H1 (cell line): ENCODE measurements at regions not wholly inside any gene's neighbourhood (a gene's known extent, or its start where the extent isn't known, plus 50 kb on each side); places are given as distances from the start of the nearest gene placed in this dataset.

Experiments used
- CTCF ChIA-PET: fragments of 300-600 bp; sonication (Branson Sonifier 250); formaldehyde crosslinking; loops from one replicate; lab custom pipeline; 2021; ENCODE audit not compliant: partially characterized antibody; lab: Charles Lee
- POLR2A ChIA-PET: fragments of 300-600 bp; sonication (Branson Sonifier 250); formaldehyde crosslinking; loops from one replicate; lab custom pipeline; 2021; ENCODE audit warnings: inconsistent platforms; ENCODE audit not compliant: partially characterized antibody; lab: Charles Lee
- DNase-seq, 2 experiments: peaks; one replicate each; pipeline versions ENCODE4 v3.0.0 to v3.0.0-alpha.2; 2010 to 2022; ENCODE audit warnings: low spot score in 2 of 2, low read depth in 1 of 2, mixed read lengths in 1 of 2
- FAIRE-seq: peaks from 2 replicates; lab custom pipeline; 2011; peaks lifted over from hg19 to GRCh38; lab: Jason Lieb, UNC
- H2AFZ ChIP-seq: 2 replicates; pipeline ENCODE4 v1.8.1; 2012; ENCODE audit warnings: low read length, inconsistent platforms
- H2AK5ac ChIP-seq: 2 replicates; pipeline ENCODE4 v1.6.1; 2013; ENCODE audit warnings: low read depth, low read length
- H2BK120ac ChIP-seq: replicated peaks from 2 replicates; pipeline ENCODE3; 2013; ENCODE audit warnings: low read depth, low read length, inconsistent platforms
- H2BK12ac ChIP-seq: 2 replicates; pipeline ENCODE4 v1.6.1; 2013; ENCODE audit warnings: low read depth, low read length
- H2BK15ac ChIP-seq: 2 replicates; pipeline ENCODE4 v1.6.1; 2013; ENCODE audit warnings: low read length
- H2BK20ac ChIP-seq: 2 replicates; pipeline ENCODE4 v1.6.1; 2013; ENCODE audit warnings: low read length
- H2BK5ac ChIP-seq: 2 replicates; pipeline ENCODE4 v1.6.1; 2013; ENCODE audit warnings: low read depth, low read length
- H3K14ac ChIP-seq: 2 replicates; pipeline ENCODE4 v1.6.1; 2013; ENCODE audit warnings: inconsistent platforms; ENCODE audit not compliant: insufficient read length
- H3K18ac ChIP-seq: 2 replicates; pipeline ENCODE4 v1.6.1; 2013; ENCODE audit warnings: low read length; ENCODE audit errors: extremely low read depth
- H3K23ac ChIP-seq: 2 replicates; pipeline ENCODE4 v1.6.1; 2013; ENCODE audit warnings: inconsistent platforms; ENCODE audit not compliant: insufficient read length
- H3K23me2 ChIP-seq: 2 replicates; pipeline ENCODE4 v1.6.1; 2013; ENCODE audit warnings: low read depth, low read length
- H3K27ac ChIP-seq: 2 replicates; pipeline ENCODE4 v1.6.1; 2011; ENCODE audit warnings: low read depth, low read length, inconsistent platforms
- H3K27me3 ChIP-seq, 4 experiments: replicated peaks in 1 of 4; 1 replicate in 1 of 4; 2 replicates in 3 of 4; pipeline versions ENCODE4 v1.6.1 to v1.8.1; 2011 to 2013; ENCODE audit warnings: low read length in 3 of 4, mild to moderate bottlenecking in 3 of 4, inconsistent platforms in 2 of 4, mixed read lengths in 2 of 4, moderate library complexity in 1 of 4; ENCODE audit not compliant: control insufficient read depth in 3 of 4, insufficient read depth in 3 of 4; ENCODE audit errors: extremely low read depth in 1 of 4
- H3K36me3 ChIP-seq, 4 experiments: 2 replicates each; pipeline versions ENCODE4 v1.6.1 to v1.8.1; 2011 to 2013; ENCODE audit warnings: mild to moderate bottlenecking in 4 of 4, low read length in 3 of 4, moderate library complexity in 2 of 4, control low read depth in 1 of 4, inconsistent platforms in 1 of 4; ENCODE audit not compliant: insufficient read depth in 4 of 4, control insufficient read depth in 2 of 4
- H3K4ac ChIP-seq: replicated peaks from 2 replicates; pipeline ENCODE3; 2013; ENCODE audit warnings: low read length, low read depth, mixed read lengths, inconsistent platforms; ENCODE audit not compliant: insufficient read length
- H3K4me1 ChIP-seq, 4 experiments: replicated peaks in 1 of 4; 1 replicate in 1 of 4; 2 replicates in 3 of 4; pipeline versions ENCODE4 v1.6.1 to v1.8.1; 2011 to 2013; ENCODE audit warnings: low read length in 3 of 4, inconsistent platforms in 2 of 4, mixed read lengths in 1 of 4; ENCODE audit not compliant: insufficient read depth in 4 of 4, control insufficient read depth in 3 of 4
- H3K4me2 ChIP-seq, 2 experiments: 2 replicates each; pipeline versions ENCODE4 v1.6.1 to v1.8.1; 2011 to 2013; ENCODE audit warnings: low read depth in 2 of 2, low read length in 2 of 2, control low read depth in 1 of 2, inconsistent platforms in 1 of 2, mild to moderate bottlenecking in 1 of 2; ENCODE audit not compliant: insufficient read depth in 1 of 2
- H3K4me3 ChIP-seq, 4 experiments: fragments of 200-600, 300-600 bp in 1 of 4; sonication (generic), shearing (Covaris generic), sonication (Bioruptor Twin) in 1 of 4; 2 replicates each; pipeline versions ENCODE4 v1.5.1 to v1.8.1; 2011 to 2016; ENCODE audit warnings: low read length in 4 of 4, low read depth in 3 of 4, control low read depth in 2 of 4, inconsistent platforms in 2 of 4, mild to moderate bottlenecking in 2 of 4, mixed read lengths in 1 of 4, moderate library complexity in 1 of 4; ENCODE audit not compliant: insufficient read depth in 2 of 4; ENCODE audit errors: extremely low read depth in 1 of 4
- H3K56ac ChIP-seq: replicated peaks from 2 replicates; pipeline ENCODE3; 2013; ENCODE audit warnings: low read depth, mild to moderate bottlenecking, mixed read lengths, low read length, inconsistent platforms; ENCODE audit not compliant: insufficient read length
- H3K79me1 ChIP-seq: 2 replicates; pipeline ENCODE4 v1.6.1; 2013; ENCODE audit warnings: low read depth, low read length, control low read depth
- H3K79me2 ChIP-seq, 2 experiments: 2 replicates each; pipeline versions ENCODE4 v1.6.1 to v1.8.1; 2012 to 2013; ENCODE audit warnings: low read length in 2 of 2, mild to moderate bottlenecking in 2 of 2, inconsistent platforms in 1 of 2; ENCODE audit not compliant: insufficient read depth in 2 of 2, control insufficient read depth in 1 of 2
- H3K9ac ChIP-seq, 4 experiments: replicated peaks in 1 of 4; 1 replicate in 1 of 4; 2 replicates in 3 of 4; pipeline versions ENCODE4 v1.6.1 to v1.8.1; 2011 to 2013; ENCODE audit warnings: low read depth in 3 of 4, low read length in 3 of 4, control low read depth in 2 of 4, mild to moderate bottlenecking in 2 of 4, moderate library complexity in 2 of 4, inconsistent platforms in 1 of 4; ENCODE audit errors: extremely low read depth in 1 of 4
- H3K9me3 ChIP-seq, 2 experiments: 2 replicates each; pipeline versions ENCODE4 v1.6.1 to v1.8.1; 2012 to 2013; ENCODE audit warnings: mild to moderate bottlenecking in 2 of 2, moderate library complexity in 2 of 2, control low read depth in 1 of 2, inconsistent platforms in 1 of 2, low read depth in 1 of 2, low read length in 1 of 2, mixed read lengths in 1 of 2; ENCODE audit not compliant: insufficient read depth in 2 of 2
- H4K20me1 ChIP-seq, 2 experiments: replicated peaks in 1 of 2; 2 replicates each; pipeline versions ENCODE3 to v1.8.1; 2011 to 2013; ENCODE audit warnings: inconsistent platforms in 2 of 2, low read length in 2 of 2, mild to moderate bottlenecking in 1 of 2; ENCODE audit not compliant: insufficient read depth in 2 of 2, control insufficient read depth in 1 of 2
- H4K5ac ChIP-seq: 2 replicates; pipeline ENCODE4 v1.6.1; 2013; ENCODE audit warnings: low read length, low read depth, mixed read lengths, inconsistent platforms; ENCODE audit not compliant: insufficient read length
- H4K8ac ChIP-seq: 2 replicates; pipeline ENCODE4 v1.8.0; 2013; ENCODE audit warnings: mild to moderate bottlenecking, moderate library complexity, low read length, inconsistent platforms; ENCODE audit not compliant: insufficient read depth; ENCODE audit errors: extremely low read depth
- H4K91ac ChIP-seq: replicated peaks from 2 replicates; pipeline ENCODE3; 2013; ENCODE audit warnings: low read length, mixed read lengths, inconsistent platforms; ENCODE audit not compliant: insufficient read length
- CBX8 ChIP-seq: fragments of 300-800, 300-1000 bp; sonication (generic); IDR thresholded peaks from 2 replicates; pipeline ENCODE4 v1.7.1; 2016; ENCODE audit warnings: low read depth, low read length, borderline replicate concordance
- CTBP2 ChIP-seq: IDR thresholded peaks from 2 replicates; pipeline ENCODE4 v1.7.0; 2011; ENCODE audit warnings: borderline replicate concordance, mild to moderate bottlenecking, moderate library complexity, mixed read lengths, low read length; ENCODE audit not compliant: insufficient read depth, insufficient read length
- JUND ChIP-seq: IDR thresholded peaks from 2 replicates; pipeline ENCODE4 v1.6.1; 2011; ENCODE audit warnings: mild to moderate bottlenecking, improper control_type of control experiment, low read length
- KDM1A ChIP-seq: fragments of 200-600, 300-600 bp; sonication (generic); IDR thresholded peaks from 2 replicates; pipeline ENCODE4 v1.7.1; 2016; ENCODE audit warnings: mild to moderate bottlenecking, low read length, borderline replicate concordance
- SAP30 ChIP-seq: fragments of 300-600 bp; sonication (generic); IDR thresholded peaks from 2 replicates; pipeline ENCODE4 v1.7.1; 2012; ENCODE audit warnings: low read length, moderate library complexity, mild to moderate bottlenecking, inconsistent platforms; ENCODE audit not compliant: insufficient read depth, insufficient replicate concordance
- SIN3A ChIP-seq, 2 experiments: IDR thresholded peaks in 1 of 2; conservative IDR thresholded peaks in 1 of 2; 2 replicates each; pipeline ENCODE4 v1.6.1; 2011 to 2012; ENCODE audit warnings: low read length in 2 of 2, improper control_type of control experiment in 1 of 2, low read depth in 1 of 2, mild to moderate bottlenecking in 1 of 2
- SIX5 ChIP-seq: IDR thresholded peaks from 2 replicates; pipeline ENCODE4 v1.6.1; 2011; ENCODE audit warnings: mild to moderate bottlenecking, low read depth, low read length
- SRF ChIP-seq: IDR thresholded peaks from 2 replicates; pipeline ENCODE4 v1.6.1; 2011; ENCODE audit warnings: mild to moderate bottlenecking, low read depth, low read length, moderate library complexity
- WGBS, 2 experiments: shearing (Covaris generic) in 1 of 2; methylation state at CpG; one replicate each; pipeline versions ENCODE4 v1.1.6 to v1.1.7; 2013 to 2015; ENCODE audit warnings: low lambda C conversion rate in 2 of 2, mixed read lengths in 2 of 2, inconsistent platforms in 1 of 2, low coverage in 1 of 2, missing lambda C conversion rate in 1 of 2; ENCODE audit not compliant: insufficient replicate concordance in 2 of 2, insufficient coverage in 1 of 2, insufficient read length in 1 of 2; ENCODE audit errors: extremely low coverage in 1 of 2, missing lambda C conversion rate in 1 of 2; 5-methylcytosine and 5-hydroxymethylcytosine counted together
- TF ChIP-seq, protein P1 (sequence below): IDR thresholded peaks from 2 replicates; pipeline ENCODE4 v1.6.1; 2012; ENCODE audit warnings: low read length, inconsistent platforms

DNA sequence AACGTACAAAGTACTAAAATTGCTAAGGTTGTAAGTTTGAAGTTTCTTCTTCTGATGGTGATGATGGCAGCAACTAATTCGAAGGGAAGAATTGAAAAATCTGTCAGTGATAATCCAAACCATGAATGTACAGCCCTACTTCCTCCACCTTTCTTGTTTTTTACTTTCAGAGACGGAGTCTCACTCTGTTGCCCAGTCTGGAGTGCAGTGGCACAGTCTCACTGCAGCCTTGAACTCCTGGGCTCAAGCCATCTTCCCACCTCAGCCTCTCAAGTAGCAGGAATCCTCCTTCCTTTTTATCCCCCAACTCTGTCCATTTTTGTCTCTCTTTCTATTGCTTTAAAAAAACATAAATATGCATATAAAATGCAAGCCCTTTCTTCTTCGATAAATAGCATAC, 112.3 kb upstream of the SOX21 start:
- no peak for FAIRE-seq
- no peaks in the 10 kb centered on the region for H3K79me1 ChIP-seq
- 91 to 100% methylated on average over 1 to 4 of the region's 4 CpGs for WGBS, 2 experiments

More for the DNA sequence above, 112.3 kb upstream of the SOX21 start:
- H3K23ac ChIP-seq = no peak overlapping the region
- POLR2A ChIA-PET = interaction anchor here (1.2 kb wide), 1 partner anchor 14 kb away, joined by 3 read pairs; no protein-coding TSS in a partner anchor
- TF ChIP-seq CTBP2 (no peak), SAP30 (no peak), JUND (no peak), CBX8 (no peak), SIN3A (conservative IDR thresholded peaks at IDR 0.05 in 1 of 2, IDR thresholded peaks at IDR 0.05 in 1 of 2; ENCODE audit: low read depth in 1 of 2, low read length in 2 of 2) (no peak), SIX5 (no peak), SRF (no peak), KDM1A (no peak)
- TF ChIP-seq, protein P1, sequence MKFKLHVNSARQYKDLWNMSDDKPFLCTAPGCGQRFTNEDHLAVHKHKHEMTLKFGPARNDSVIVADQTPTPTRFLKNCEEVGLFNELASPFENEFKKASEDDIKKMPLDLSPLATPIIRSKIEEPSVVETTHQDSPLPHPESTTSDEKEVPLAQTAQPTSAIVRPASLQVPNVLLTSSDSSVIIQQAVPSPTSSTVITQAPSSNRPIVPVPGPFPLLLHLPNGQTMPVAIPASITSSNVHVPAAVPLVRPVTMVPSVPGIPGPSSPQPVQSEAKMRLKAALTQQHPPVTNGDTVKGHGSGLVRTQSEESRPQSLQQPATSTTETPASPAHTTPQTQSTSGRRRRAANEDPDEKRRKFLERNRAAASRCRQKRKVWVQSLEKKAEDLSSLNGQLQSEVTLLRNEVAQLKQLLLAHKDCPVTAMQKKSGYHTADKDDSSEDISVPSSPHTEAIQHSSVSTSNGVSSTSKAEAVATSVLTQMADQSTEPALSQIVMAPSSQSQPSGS = no peak
- TF ChIP-seq, all 59 proteins: peak for 0
- Histone ChIP-seq H3K27ac (no peak overlapping the region), H4K91ac (peak overlapping the region; percentile 38), H2BK5ac (no peak overlapping the region), H4K20me1 (no peaks in the 10 kb centered on the region), H3K9me3 (no peaks in the 10 kb centered on the region), H2BK120ac (peak overlapping the region; percentile 7), H3K36me3 (no peaks in the 10 kb centered on the region), H3K18ac (no peak overlapping the region), H3K4me3 (no peak overlapping the region), H2AFZ (no peak overlapping the region), H2BK15ac (no peak overlapping the region), H3K27me3 (no peaks in the 10 kb centered on the region), H3K79me2 (no peaks in the 10 kb centered on the region), H3K56ac (no peak overlapping the region), H2AK5ac (no peak overlapping the region), H3K14ac (no peak overlapping the region), H3K4ac (no peak overlapping the region), H3K23me2 (no peaks in the 10 kb centered on the region; the same call in 1 of the 2 replicates), H4K8ac (no peak overlapping the region), H2BK12ac (peak overlapping the region; percentile 85; the same call in 1 of the 2 replicates), H3K4me1 (peaks cover 0 to 19% (median 8%) of the 10 kb centered on the region in 4 experiments; a peak in 5 of 7 replicates), H4K5ac (no peak overlapping the region), H3K9ac (no peak overlapping the region), H2BK20ac (no peak overlapping the region), H3K4me2 (no peak overlapping the region; a peak in 1 of 4 replicates)
- DNase-seq = no peak
- CTCF ChIA-PET = interaction anchor here (1.4 kb wide), 1 partner anchor 58 kb away, joined by 3 read pairs; no protein-coding TSS in a partner anchor
